ENCODE measurements at regions not wholly inside any gene's neighbourhood (a gene's known extent, or its start where the extent isn't known, plus 50 kb on each side); places are given as distances from the start of the nearest gene placed in this dataset.

GRCh38 chr20:41784209-41784958 lies 166.2 kb upstream of the CHD6 start:
- H3K27me3 ChIP-seq: peaks cover 3% of the 10 kb centered on the region; the same call in 1 of the 2 replicates
- no peaks in the 10 kb centered on the region for H3K36me3 ChIP-seq
- DNase-seq: no peak
- H3K9me3 ChIP-seq: no peaks in the 10 kb centered on the region
- H3K4me3 ChIP-seq: no peak overlapping the region

GRCh38 chr20:41783423-41784208 lies 165.4 kb upstream of the CHD6 start:
- no peak overlapping the region for H3K4me3 ChIP-seq
- no peaks in the 10 kb centered on the region for H3K36me3 ChIP-seq
- peaks cover 3% of the 10 kb centered on the region; the same call in 1 of the 2 replicates for H3K27me3 ChIP-seq
- no peak for DNase-seq
- no peaks in the 10 kb centered on the region for H3K9me3 ChIP-seq

- no peak overlapping the region for H3K4me3 ChIP-seq
- no peaks in the 10 kb centered on the region for H3K36me3 ChIP-seq
- no peaks in the 10 kb centered on the region for H3K9me3 ChIP-seq
- no peak for DNase-seq
- no peaks in the 10 kb centered on the region for H3K27me3 ChIP-seq
Measured at GRCh38 chr20:41782730-41783406, 164.7 kb upstream of the CHD6 start.

- no peaks in the 10 kb centered on the region for H3K36me3 ChIP-seq
- no peaks in the 10 kb centered on the region for H3K27me3 ChIP-seq
- H3K4me3 ChIP-seq: no peak overlapping the region
- H3K9me3 ChIP-seq: no peaks in the 10 kb centered on the region
- DNase-seq: no peak
Measured at GRCh38 chr20:41782255-41782654, 164.1 kb upstream of the CHD6 start.

GRCh38 chr20:41776421-41776820 lies 158.2 kb upstream of the CHD6 start:
- no peaks in the 10 kb centered on the region for H3K36me3 ChIP-seq
- H3K27me3 ChIP-seq: no peaks in the 10 kb centered on the region; the same call in none of the 2 replicates
- H3K9me3 ChIP-seq: no peaks in the 10 kb centered on the region
- no peak overlapping the region for H3K4me3 ChIP-seq
- no peak for DNase-seq

- Histone ChIP-seq H3K4me3 (no peak overlapping the region), H3K27me3 (no peaks in the 10 kb centered on the region; the same call in none of the 2 replicates), H3K9me3 (no peaks in the 10 kb centered on the region), H3K36me3 (no peaks in the 10 kb centered on the region)
- no peak for DNase-seq
Measured at GRCh38 chr20:41774291-41774690, 156.1 kb upstream of the CHD6 start.

GRCh38 chr20:41770965-41771364 lies 152.8 kb upstream of the CHD6 start:
- H3K4me3 ChIP-seq: no peak overlapping the region
- no peaks in the 10 kb centered on the region for H3K9me3 ChIP-seq
- H3K27me3 ChIP-seq: no peaks in the 10 kb centered on the region; the same call in none of the 2 replicates
- DNase-seq: no peak
- H3K36me3 ChIP-seq: no peaks in the 10 kb centered on the region

- no peak overlapping the region for H3K4me3 ChIP-seq
- no peak for DNase-seq
Measured at GRCh38 chr20:41770427-41770826, 152.2 kb upstream of the CHD6 start.

GRCh38 chr20:41769592-41770018 lies 151.4 kb upstream of the CHD6 start:
- no peaks in the 10 kb centered on the region for H3K9me3 ChIP-seq
- H3K36me3 ChIP-seq: no peaks in the 10 kb centered on the region
- no peaks in the 10 kb centered on the region; the same call in 1 of the 2 replicates for H3K27me3 ChIP-seq
- no peak for DNase-seq
- no peak overlapping the region for H3K4me3 ChIP-seq

More at GRCh38 chr20:41770427-41770826, 152.2 kb upstream of the CHD6 start:
- H3K36me3 ChIP-seq: no peaks in the 10 kb centered on the region
- no peaks in the 10 kb centered on the region; the same call in none of the 2 replicates for H3K27me3 ChIP-seq
- H3K9me3 ChIP-seq: no peaks in the 10 kb centered on the region

GRCh38 chr20:41750137-41750536 lies 132.0 kb upstream of the CHD6 start:
- no peaks in the 10 kb centered on the region for H3K27me3 ChIP-seq
- H3K36me3 ChIP-seq: no peaks in the 10 kb centered on the region
- H3K4me3 ChIP-seq: no peak overlapping the region
- no peaks in the 10 kb centered on the region for H3K9me3 ChIP-seq
- no peak for DNase-seq

- no peaks in the 10 kb centered on the region for H3K27me3 ChIP-seq
- no peak for DNase-seq
Measured at GRCh38 chr20:41748756-41749582, 130.8 kb upstream of the CHD6 start.

GRCh38 chr20:41748051-41748450 lies 129.9 kb upstream of the CHD6 start:
- no peaks in the 10 kb centered on the region for H3K9me3 ChIP-seq
- H3K4me3 ChIP-seq: no peak overlapping the region
- H3K36me3 ChIP-seq: no peaks in the 10 kb centered on the region
- no peaks in the 10 kb centered on the region for H3K27me3 ChIP-seq
- DNase-seq: no peak

More at GRCh38 chr20:41748756-41749582, 130.8 kb upstream of the CHD6 start:
- H3K9me3 ChIP-seq: no peaks in the 10 kb centered on the region
- no peak overlapping the region for H3K4me3 ChIP-seq
- no peaks in the 10 kb centered on the region for H3K36me3 ChIP-seq

GRCh38 chr20:41747226-41747625 lies 129.0 kb upstream of the CHD6 start:
- H3K4me3 ChIP-seq: no peak overlapping the region
- no peaks in the 10 kb centered on the region for H3K9me3 ChIP-seq
- DNase-seq: no peak
- H3K27me3 ChIP-seq: 0 out of 2 replicates have a peak, but pooled peaks cover 2% of the 10 kb centered on the region
- no peaks in the 10 kb centered on the region for H3K36me3 ChIP-seq

GRCh38 chr20:41746635-41747034 lies 128.5 kb upstream of the CHD6 start:
- Histone ChIP-seq H3K4me3 (no peak overlapping the region), H3K27me3 (0 out of 2 replicates have a peak, but pooled peaks cover 2% of the 10 kb centered on the region), H3K9me3 (no peaks in the 10 kb centered on the region), H3K36me3 (no peaks in the 10 kb centered on the region)
- DNase-seq: no peak

- Histone ChIP-seq H3K36me3 (no peaks in the 10 kb centered on the region), H3K9me3 (peaks cover 3% of the 10 kb centered on the region; the same call in 1 of the 2 replicates), H3K27me3 (0 out of 2 replicates have a peak, but pooled peaks cover 2% of the 10 kb centered on the region), H3K4me3 (no peak overlapping the region)
- peak; percentile 45 for DNase-seq
Measured at GRCh38 chr20:41738604-41739206, 120.5 kb upstream of the CHD6 start.

- H3K36me3 ChIP-seq: no peaks in the 10 kb centered on the region
- peaks cover 3% of the 10 kb centered on the region; the same call in 1 of the 2 replicates for H3K9me3 ChIP-seq
- H3K4me3 ChIP-seq: no peak overlapping the region
- H3K27me3 ChIP-seq: no peaks in the 10 kb centered on the region
- DNase-seq: no peak
Measured at GRCh38 chr20:41735949-41736348, 117.8 kb upstream of the CHD6 start.
